ENCODE measurements at regions not wholly inside any gene's neighbourhood (a gene's known extent, or its start where the extent isn't known, plus 50 kb on each side); places are given as distances from the start of the nearest gene placed in this dataset.

- DNase-seq, result no peak
Observed at GRCh38 chr6:79864421-79864820, 82.9 kb downstream of the ELOVL4 start.

GRCh38 chr6:79864001-79864400 lies 83.4 kb downstream of the ELOVL4 start:
- DNase-seq, result no peak

- no peak for DNase-seq
Observed at GRCh38 chr6:79863566-79863965, 83.8 kb downstream of the ELOVL4 start.

- no peak for DNase-seq
Observed at GRCh38 chr6:79862711-79863110, 84.6 kb downstream of the ELOVL4 start.

GRCh38 chr6:79862126-79862525 lies 85.2 kb downstream of the ELOVL4 start:
- DNase-seq, result no peak

GRCh38 chr6:79861023-79861422 lies 86.3 kb downstream of the ELOVL4 start:
- DNase-seq, result no peak

- no peak for DNase-seq
Observed at GRCh38 chr6:79847426-79847825, 99.9 kb downstream of the ELOVL4 start.

- DNase-seq, result no peak
Observed at GRCh38 chr6:79842376-79843040, 104.8 kb downstream of the ELOVL4 start.

- DNase-seq, result no peak
Observed at GRCh38 chr6:79841577-79842375, 105.6 kb downstream of the ELOVL4 start.

GRCh38 chr6:79838851-79839250 lies 108.5 kb downstream of the ELOVL4 start:
- no peak for DNase-seq

GRCh38 chr6:79833964-79834284 lies 113.4 kb downstream of the ELOVL4 start:
- no peak for DNase-seq

- DNase-seq, result no peak
Observed at GRCh38 chr6:79833264-79833963, 113.9 kb downstream of the ELOVL4 start.

- no peak for DNase-seq
Observed at GRCh38 chr6:79832723-79833122, 114.6 kb downstream of the ELOVL4 start.

- no peak for DNase-seq
Observed at GRCh38 chr6:79824202-79824601, 123.2 kb downstream of the ELOVL4 start.

GRCh38 chr6:79821859-79822258 lies 125.5 kb downstream of the ELOVL4 start:
- DNase-seq, result no peak

GRCh38 chr6:79818471-79818870 lies 128.9 kb downstream of the ELOVL4 start:
- no peak for DNase-seq

GRCh38 chr6:79814940-79815339 lies 132.4 kb downstream of the ELOVL4 start:
- no peak for DNase-seq

GRCh38 chr6:79813854-79814709 lies 133.3 kb downstream of the ELOVL4 start:
- DNase-seq, result peak; percentile 45 to 57

GRCh38 chr6:79813143-79813850 lies 134.1 kb downstream of the ELOVL4 start:
- DNase-seq, result no peak

GRCh38 chr6:79812195-79812594 lies 135.2 kb downstream of the ELOVL4 start:
- no peak for DNase-seq

GRCh38 chr6:79810871-79811270 lies 136.5 kb downstream of the ELOVL4 start:
- no peak for DNase-seq

- no peak for DNase-seq
Observed at GRCh38 chr6:79810185-79810705, 137.1 kb downstream of the ELOVL4 start.

Data from activated CD4-positive, alpha-beta T cell treated with anti-CD3 and anti-CD28 coated beads, Interleukin-2, amount 50 U/mL, for 4 hours (primary cell).